ENCODE measurements at regions not wholly inside any gene's neighbourhood (a gene's known extent, or its start where the extent isn't known, plus 50 kb on each side); places are given as distances from the start of the nearest gene placed in this dataset.

DNA sequence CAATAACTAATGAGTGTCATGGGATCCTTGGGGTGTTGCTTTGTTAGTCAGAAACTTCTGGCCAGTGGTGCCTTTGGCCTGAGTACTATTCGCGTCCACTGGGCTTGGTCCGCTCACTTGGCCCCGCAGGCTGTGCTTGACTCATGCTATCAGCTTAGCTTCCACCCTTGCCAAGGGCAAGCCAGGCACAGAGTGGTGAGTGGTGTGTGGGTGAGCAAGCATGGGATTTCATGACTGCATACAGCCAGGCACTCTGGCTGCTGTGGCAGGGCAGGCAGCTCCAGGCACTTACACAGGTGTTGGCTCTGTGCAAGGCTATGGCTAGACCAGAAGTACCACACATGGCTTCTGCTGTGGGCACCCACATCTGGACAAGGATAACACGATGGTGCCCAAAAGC, 1026.3 kb downstream of the PCDH19 start:
- no peak for TF ChIP-seq EZH2phosphoT487 (IDR thresholded peaks at IDR 0.05; ENCODE audit: borderline replicate concordance)
- no peak for TF ChIP-seq ZBTB33 (IDR thresholded peaks at IDR 0.05; ENCODE audit: extremely low read depth, insufficient replicate concordance, low read length)
- TF ChIP-seq YY1 (IDR thresholded peaks at IDR 0.05; ENCODE audit: extremely low read depth, insufficient replicate concordance, low read depth, low read length) = no peak
- no peak for TF ChIP-seq REST (IDR thresholded peaks at IDR 0.05; ENCODE audit: low read depth)
- no peak for TF ChIP-seq SRF (IDR thresholded peaks at IDR 0.05; ENCODE audit: low read depth)
- no TSS peak for BruUV-seq (replicated peaks)
- no peaks in the 10 kb centered on the region for H3K36me3 ChIP-seq (ENCODE audit: control insufficient read depth in 1 of 2, insufficient read depth in 2 of 2, low read length in 2 of 2)
- H3K4me3 ChIP-seq (replicated peaks in 1 of 2; ENCODE audit: low read depth in 1 of 2, low read length in 2 of 2) = no peak overlapping the region
- H3K4me2 ChIP-seq (ENCODE audit: low read length) = no peak overlapping the region
- DNase-seq (ENCODE audit: low read depth, low spot score) = no peak
- RAD21 ChIA-PET (ENCODE audit: low non-redundant PET in 1 of 2, low total read pairs in 2 of 2, uncharacterized antibody in 2 of 2, unreplicated experiment in 2 of 2) = no interaction called here
- CTCF ChIA-PET = no interaction called here
- ATAC-seq = no peak
- POLR2A ChIA-PET = no interaction called here
- intact Hi-C loops (cut with micrococcal nuclease) = no loop called here
- no peak overlapping the region for H3K27ac ChIP-seq (ENCODE audit: low read depth, low read length)
- H3K27me3 ChIP-seq (ENCODE audit: insufficient read depth, low read length) = no peaks in the 10 kb centered on the region
- H3K9me3 ChIP-seq (ENCODE audit: control insufficient read depth in 1 of 2, insufficient read depth in 1 of 2, low read depth in 1 of 2, low read length in 2 of 2) = no peaks in the 10 kb centered on the region
- H4K20me1 ChIP-seq (ENCODE audit: insufficient read depth) = no peaks in the 10 kb centered on the region
- no peaks in the 10 kb centered on the region for H3K79me2 ChIP-seq (ENCODE audit: insufficient read depth, low read length)
- H2AFZ ChIP-seq (ENCODE audit: low read depth, low read length, poor library complexity, severe bottlenecking) = no peak overlapping the region
- H3K4me1 ChIP-seq (ENCODE audit: control insufficient read depth in 1 of 2, insufficient read depth in 2 of 2, low read length in 2 of 2) = no peaks in the 10 kb centered on the region
- H3K9me2 ChIP-seq (ENCODE audit: insufficient read depth) = no peaks in the 10 kb centered on the region
- no peak overlapping the region for H3K9ac ChIP-seq (ENCODE audit: low read length)
